GM21723 (cell line): ENCODE measurements at regions not wholly inside any gene's neighbourhood (a gene's known extent, or its start where the extent isn't known, plus 50 kb on each side); places are given as distances from the start of the nearest gene placed in this dataset.
"Not testable (repeated sequence)": the region's sequence is repeated elsewhere in the genome, so short reads cannot be mapped to it uniquely, and the experiment has no call there.

Experiments
- ATAC-seq: cut with Tn5 transposase; IDR thresholded peaks from one replicate; pipeline ENCODE4 v1.9.1; 2021; ENCODE audit warnings: mild to moderate bottlenecking, moderate library complexity; ENCODE audit not compliant: unreplicated experiment

- ATAC-seq = no peak
These were observed 96.5 kb downstream of the ING1 start for GRCh38 chr13:110809871-110810486.

GRCh38 chr13:110811008-110811720 lies 97.7 kb downstream of the ING1 start:
- ATAC-seq = no peak

- no peak for ATAC-seq
These were observed 98.2 kb downstream of the ING1 start for GRCh38 chr13:110811771-110812120.

GRCh38 chr13:110812121-110812868 lies 98.8 kb downstream of the ING1 start:
- no peak for ATAC-seq

GRCh38 chr13:110812869-110813645 lies 99.6 kb downstream of the ING1 start:
- ATAC-seq = no peak

GRCh38 chr13:110813646-110814624 lies 100.4 kb downstream of the ING1 start:
- no peak for ATAC-seq

GRCh38 chr13:110815471-110816204 lies 99.2 kb downstream of the ANKRD10 start:
- no peak for ATAC-seq

GRCh38 chr13:110816500-110816899 lies 98.4 kb downstream of the ANKRD10 start:
- ATAC-seq = no peak

- no peak for ATAC-seq
These were observed 97.7 kb downstream of the ANKRD10 start for GRCh38 chr13:110817143-110817542.

- no peak for ATAC-seq
These were observed 96.1 kb downstream of the ANKRD10 start for GRCh38 chr13:110818747-110819146.

- ATAC-seq = peak; percentile 97
These were observed 95.5 kb downstream of the ANKRD10 start for GRCh38 chr13:110819203-110820014.

GRCh38 chr13:110820322-110820721 lies 94.5 kb downstream of the ANKRD10 start:
- no peak for ATAC-seq

GRCh38 chr13:110821837-110822668 lies 92.8 kb downstream of the ANKRD10 start:
- ATAC-seq = not testable (repeated sequence)

- ATAC-seq = no peak
These were observed 92.3 kb downstream of the ANKRD10 start for GRCh38 chr13:110822669-110822945.

- ATAC-seq = no peak
These were observed 90.1 kb downstream of the ANKRD10 start for GRCh38 chr13:110824702-110825300.

- ATAC-seq = no peak
These were observed 89.4 kb downstream of the ANKRD10 start for GRCh38 chr13:110825516-110825915.

- no peak for ATAC-seq
These were observed 88.8 kb downstream of the ANKRD10 start for GRCh38 chr13:110826101-110826500.
